D721Med (cell line): ENCODE measurements at regions not wholly inside any gene's neighbourhood (a gene's known extent, or its start where the extent isn't known, plus 50 kb on each side); places are given as distances from the start of the nearest gene placed in this dataset.
"Not testable (repeated sequence)": the region's sequence is repeated elsewhere in the genome, so short reads cannot be mapped to it uniquely, and the experiment has no call there.

Experiments used
- DNase-seq: peaks from one replicate; pipeline ENCODE4 v3.0.0; 2011; ENCODE audit warnings: low spot score; ENCODE audit not compliant: insufficient read length
- FAIRE-seq: peaks from 2 replicates; lab custom pipeline; 2011; peaks lifted over from hg19 to GRCh38; lab: Jason Lieb, UNC
- TF ChIP-seq, protein P1 (sequence below): IDR thresholded peaks from 2 replicates; pipeline ENCODE4 v1.5.1; 2012; ENCODE audit warnings: mild to moderate bottlenecking, control low read depth; ENCODE audit not compliant: insufficient read depth; ENCODE audit errors: missing control alignments

DNA sequence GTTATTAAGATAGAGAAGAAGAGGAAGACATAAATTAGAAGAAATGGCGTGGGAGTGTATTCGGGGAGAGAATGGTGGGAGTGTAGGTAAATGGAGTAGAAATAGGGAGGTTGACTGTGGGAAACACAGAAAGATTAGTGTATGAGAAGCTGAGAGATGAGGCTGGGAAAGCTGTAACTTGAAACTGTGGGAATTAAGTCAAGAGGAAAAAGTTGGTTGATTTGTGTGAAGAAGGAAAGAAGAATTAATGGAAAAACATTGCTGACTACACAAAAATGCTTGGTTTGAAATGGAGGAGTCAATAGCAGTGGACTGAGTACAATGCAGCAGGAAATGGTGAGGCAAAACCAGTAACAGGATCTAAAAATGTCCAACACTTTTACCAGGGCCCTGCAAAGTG, 448.3 kb downstream of the PTPRC start:
- TF ChIP-seq, protein P1, sequence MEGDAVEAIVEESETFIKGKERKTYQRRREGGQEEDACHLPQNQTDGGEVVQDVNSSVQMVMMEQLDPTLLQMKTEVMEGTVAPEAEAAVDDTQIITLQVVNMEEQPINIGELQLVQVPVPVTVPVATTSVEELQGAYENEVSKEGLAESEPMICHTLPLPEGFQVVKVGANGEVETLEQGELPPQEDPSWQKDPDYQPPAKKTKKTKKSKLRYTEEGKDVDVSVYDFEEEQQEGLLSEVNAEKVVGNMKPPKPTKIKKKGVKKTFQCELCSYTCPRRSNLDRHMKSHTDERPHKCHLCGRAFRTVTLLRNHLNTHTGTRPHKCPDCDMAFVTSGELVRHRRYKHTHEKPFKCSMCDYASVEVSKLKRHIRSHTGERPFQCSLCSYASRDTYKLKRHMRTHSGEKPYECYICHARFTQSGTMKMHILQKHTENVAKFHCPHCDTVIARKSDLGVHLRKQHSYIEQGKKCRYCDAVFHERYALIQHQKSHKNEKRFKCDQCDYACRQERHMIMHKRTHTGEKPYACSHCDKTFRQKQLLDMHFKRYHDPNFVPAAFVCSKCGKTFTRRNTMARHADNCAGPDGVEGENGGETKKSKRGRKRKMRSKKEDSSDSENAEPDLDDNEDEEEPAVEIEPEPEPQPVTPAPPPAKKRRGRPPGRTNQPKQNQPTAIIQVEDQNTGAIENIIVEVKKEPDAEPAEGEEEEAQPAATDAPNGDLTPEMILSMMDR: no peak
- DNase-seq (no peak), FAIRE-seq (no peak)

DNA sequence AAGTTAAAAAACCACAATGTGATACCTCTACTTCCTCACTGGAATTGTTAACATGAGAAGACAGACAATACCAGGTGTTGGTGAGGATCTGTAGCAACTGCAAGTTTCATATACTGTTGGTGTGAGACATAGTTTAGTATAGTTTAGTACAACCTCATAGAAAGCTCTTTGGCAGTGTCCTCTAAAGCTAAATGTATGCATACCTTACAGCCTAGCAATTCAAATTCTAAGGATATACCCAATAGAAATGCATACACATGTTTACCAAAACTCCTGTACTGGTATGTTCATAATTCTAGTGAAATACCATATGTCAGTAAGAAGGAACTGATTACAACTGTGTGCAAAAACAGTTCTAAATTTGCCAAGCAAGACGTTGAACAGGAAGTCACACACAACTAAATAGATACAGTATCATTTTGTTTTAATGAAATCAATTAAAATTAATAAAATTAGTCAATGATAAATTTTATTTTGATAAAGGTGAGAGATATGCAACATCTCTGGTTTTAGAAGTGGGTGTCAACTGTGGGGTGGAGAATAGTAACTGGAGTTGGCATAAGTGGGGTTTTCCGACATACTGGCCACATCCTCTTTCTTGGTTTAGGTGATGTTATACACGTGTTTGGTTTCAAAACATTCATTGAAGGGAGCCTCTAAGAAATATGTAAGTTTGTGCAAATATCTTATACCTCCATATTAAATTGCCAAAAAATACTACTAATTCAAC, 450.7 kb downstream of the PTPRC start:
- DNase-seq (no peak), FAIRE-seq (peak; percentile 25)
- TF ChIP-seq, protein P1: no peak

DNA sequence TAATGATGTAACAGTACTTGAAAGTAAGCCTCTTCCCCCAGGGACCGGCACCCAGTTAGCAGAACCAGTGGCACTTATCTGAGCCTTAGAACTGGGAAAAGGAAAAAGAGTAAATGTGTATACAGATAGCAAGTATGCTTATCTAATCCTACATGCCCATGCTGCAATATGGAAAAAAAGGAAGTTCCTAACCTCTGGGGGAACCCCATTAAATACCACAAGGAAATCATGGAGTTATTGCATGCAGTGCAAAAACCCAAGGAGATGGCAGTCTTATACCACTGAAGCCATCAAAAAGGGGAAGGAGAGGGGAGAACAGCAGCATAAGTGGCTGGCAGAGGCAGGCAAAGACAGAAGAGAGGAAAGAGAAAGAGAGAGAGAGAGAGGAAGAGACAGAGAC, 456.8 kb downstream of the PTPRC start:
- DNase-seq, FAIRE-seq: not testable (repeated sequence)

DNA sequence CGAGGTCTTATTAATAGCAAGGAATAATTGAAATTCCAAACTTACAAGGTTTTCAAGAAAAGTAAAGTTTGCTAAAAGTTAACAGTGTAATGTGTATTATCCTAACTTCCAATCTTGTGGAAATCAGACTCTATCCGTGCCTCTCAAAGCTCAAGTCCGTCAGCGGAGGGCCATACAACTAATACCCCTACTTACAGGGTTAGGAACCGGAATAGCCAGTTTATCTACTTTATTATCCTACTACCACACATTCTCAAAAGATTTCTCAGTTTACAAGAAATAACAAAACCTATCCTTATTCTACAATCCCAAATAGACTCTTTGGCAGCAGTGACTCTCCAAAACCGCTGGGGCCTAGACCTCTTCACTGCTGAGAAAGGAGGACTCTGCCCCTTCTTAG, 457.8 kb downstream of the PTPRC start:
- TF ChIP-seq, protein P1: no peak
- no peak for FAIRE-seq

DNA sequence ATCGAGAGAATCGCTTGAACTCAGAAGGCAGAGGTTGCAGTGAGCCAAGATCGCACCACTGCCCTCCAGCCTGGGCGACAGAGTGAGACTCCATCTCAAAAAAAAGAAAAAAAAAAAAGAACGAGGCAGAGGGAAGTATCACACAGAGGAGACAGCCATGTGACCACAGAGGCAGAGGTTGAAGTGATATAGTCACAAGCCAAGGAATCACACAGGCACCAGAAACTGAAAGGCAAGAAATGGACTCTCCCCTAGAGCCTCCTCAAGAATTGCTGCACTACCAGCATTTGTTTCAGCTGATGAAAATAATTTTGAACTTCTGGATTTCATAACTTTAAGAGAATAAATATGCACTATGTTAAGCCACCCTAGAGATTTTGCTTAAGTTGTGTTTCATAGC, 459.6 kb downstream of the PTPRC start:
- FAIRE-seq: no peak
- no peak for DNase-seq
- TF ChIP-seq, protein P1: no peak

More for the DNA sequence above, 457.8 kb downstream of the PTPRC start:
- DNase-seq: no peak

DNA sequence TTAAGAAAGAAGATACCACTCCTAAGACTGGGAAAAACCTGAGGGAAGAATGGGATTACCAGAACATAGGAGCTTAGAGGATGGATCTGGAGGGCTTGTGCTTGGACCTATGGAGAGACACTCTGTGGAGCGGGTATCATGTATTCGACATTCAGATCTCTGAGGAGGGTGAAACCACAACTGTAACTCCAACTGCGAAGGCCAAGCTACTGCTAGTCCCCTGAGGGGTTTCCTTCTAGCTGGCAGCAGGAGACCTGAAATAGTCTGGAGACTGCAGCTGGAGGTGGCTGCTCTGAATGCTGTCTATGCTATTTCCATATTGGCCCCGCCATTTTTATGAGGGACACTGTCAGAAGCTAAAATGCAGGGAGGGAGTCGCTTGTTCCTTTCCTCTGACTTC, 462.3 kb downstream of the PTPRC start:
- DNase-seq (no peak), FAIRE-seq (peak; percentile 56)
- TF ChIP-seq, protein P1: no peak

DNA sequence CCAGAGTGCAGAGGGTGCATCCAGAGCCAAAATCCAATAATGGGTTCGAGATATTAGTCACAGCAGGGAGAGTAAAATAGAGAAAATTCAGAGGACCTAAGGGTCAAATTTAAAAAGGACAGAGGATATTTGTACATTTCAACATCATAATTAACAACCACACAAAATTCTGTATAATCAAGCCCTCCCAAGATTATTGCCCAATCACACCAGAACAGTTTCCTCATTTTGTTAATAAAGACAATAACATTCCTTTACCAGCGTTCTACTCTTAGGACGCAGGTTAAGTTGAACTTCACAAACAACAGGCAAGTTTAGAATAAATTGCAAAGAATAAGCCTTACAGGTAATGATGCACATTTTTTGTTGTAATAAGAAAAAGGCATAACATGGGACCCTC, 462.8 kb downstream of the PTPRC start:
- peak; percentile 82 for FAIRE-seq
- TF ChIP-seq, protein P1: no peak
- DNase-seq: no peak
